ENCODE measurements at regions not wholly inside any gene's neighbourhood (a gene's known extent, or its start where the extent isn't known, plus 50 kb on each side); places are given as distances from the start of the nearest gene placed in this dataset.

GRCh38 chr18:5051207-5051606, 145.8 kb downstream of the AKAIN1 start:
- TF ChIP-seq CTCF (IDR thresholded peaks at IDR 0.05; ENCODE audit: low read length) (no peak), EZH2phosphoT487 (IDR thresholded peaks at IDR 0.05; ENCODE audit: low read length) (no peak)
